Bronchial epithelial cell (primary cell): ENCODE measurements at regions not wholly inside any gene's neighbourhood (a gene's known extent, or its start where the extent isn't known, plus 50 kb on each side); places are given as distances from the start of the nearest gene placed in this dataset.

ENCODE experiments used
- DNase-seq: peaks from one replicate; pipeline ENCODE4 v3.0.0-alpha.2; 2010; ENCODE audit warnings: low read depth
- FAIRE-seq: peaks from 2 replicates; lab custom pipeline; 2011; peaks lifted over from hg19 to GRCh38; lab: Jason Lieb, UNC
- H3K27me3 ChIP-seq: 2 replicates; pipeline ENCODE4 v1.5.1; 2011; ENCODE audit warnings: low read length; ENCODE audit not compliant: control insufficient read depth, insufficient read depth
- H3K36me3 ChIP-seq: 2 replicates; pipeline ENCODE4 v1.5.1; 2011; ENCODE audit warnings: low read length; ENCODE audit not compliant: control insufficient read depth, insufficient read depth
- H3K4me3 ChIP-seq: 2 replicates; pipeline ENCODE4 v1.5.1; 2011; ENCODE audit warnings: mild to moderate bottlenecking, low read depth, low read length, control low read depth
- CTCF ChIP-seq: IDR thresholded peaks from 2 replicates; pipeline ENCODE4 v1.5.1; 2011; ENCODE audit warnings: mild to moderate bottlenecking, moderate library complexity, low read length, control low read depth, inconsistent platforms; ENCODE audit not compliant: insufficient read depth, severe bottlenecking

- no peaks in the 10 kb centered on the region for H3K36me3 ChIP-seq
- no peak overlapping the region for H3K4me3 ChIP-seq
- peak; percentile 72 for FAIRE-seq
- no peaks in the 10 kb centered on the region for H3K27me3 ChIP-seq
- DNase-seq, result peak; percentile 30
- no peak for TF ChIP-seq CTCF
Observed at GRCh38 chr12:105910030-105910429, 228.7 kb downstream of the NUAK1 start.

- Histone ChIP-seq H3K4me3 (no peak overlapping the region), H3K27me3 (no peaks in the 10 kb centered on the region), H3K36me3 (no peaks in the 10 kb centered on the region)
- peak; percentile 78 for DNase-seq
- no peak for TF ChIP-seq CTCF
- FAIRE-seq, result no peak
Observed at GRCh38 chr12:105911966-105912365, 226.8 kb downstream of the NUAK1 start.

GRCh38 chr12:105912882-105913678 lies 225.7 kb downstream of the NUAK1 start:
- no peaks in the 10 kb centered on the region for H3K27me3 ChIP-seq
- no peaks in the 10 kb centered on the region for H3K36me3 ChIP-seq
- H3K4me3 ChIP-seq, result no peak overlapping the region
- DNase-seq, result peak; percentile 37
- TF ChIP-seq CTCF, result no peak
- FAIRE-seq, result no peak

- no peaks in the 10 kb centered on the region for H3K27me3 ChIP-seq
- H3K36me3 ChIP-seq, result no peaks in the 10 kb centered on the region
- no peak for FAIRE-seq
- no peak for DNase-seq
- no peak for TF ChIP-seq CTCF
- H3K4me3 ChIP-seq, result no peak overlapping the region
Observed at GRCh38 chr12:105915997-105916759, 222.6 kb downstream of the NUAK1 start.

- DNase-seq, result no peak
- no peak for FAIRE-seq
- H3K27me3 ChIP-seq, result no peaks in the 10 kb centered on the region
- no peak for TF ChIP-seq CTCF
- H3K4me3 ChIP-seq, result no peak overlapping the region
- H3K36me3 ChIP-seq, result no peaks in the 10 kb centered on the region
Observed at GRCh38 chr12:105916760-105917039, 222.1 kb downstream of the NUAK1 start.
